ENCODE measurements at regions not wholly inside any gene's neighbourhood (a gene's known extent, or its start where the extent isn't known, plus 50 kb on each side); places are given as distances from the start of the nearest gene placed in this dataset.

DNA sequence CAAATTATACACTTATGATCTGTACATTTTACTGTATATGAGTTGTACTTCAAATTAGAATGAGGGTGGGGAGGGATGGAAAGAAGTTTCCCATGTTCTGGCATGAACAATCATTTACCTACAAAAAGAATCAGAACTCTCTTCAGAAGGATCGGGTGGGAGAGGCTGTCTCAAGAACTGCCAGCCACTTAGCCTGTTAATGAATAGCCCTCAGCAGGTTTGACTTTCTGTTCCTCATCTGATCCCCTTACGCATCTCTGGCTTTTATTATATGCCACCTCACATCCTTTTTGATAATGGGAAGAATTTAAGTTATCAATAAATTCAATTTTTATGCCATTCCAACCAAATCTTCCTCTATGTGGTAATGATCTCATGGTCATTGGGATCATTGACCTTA, 168.3 kb upstream of the TGFBR2 start:
- no peak for TF ChIP-seq EZH2phosphoT487 (IDR thresholded peaks at IDR 0.05; ENCODE audit: borderline replicate concordance)
- TF ChIP-seq, protein P1, sequence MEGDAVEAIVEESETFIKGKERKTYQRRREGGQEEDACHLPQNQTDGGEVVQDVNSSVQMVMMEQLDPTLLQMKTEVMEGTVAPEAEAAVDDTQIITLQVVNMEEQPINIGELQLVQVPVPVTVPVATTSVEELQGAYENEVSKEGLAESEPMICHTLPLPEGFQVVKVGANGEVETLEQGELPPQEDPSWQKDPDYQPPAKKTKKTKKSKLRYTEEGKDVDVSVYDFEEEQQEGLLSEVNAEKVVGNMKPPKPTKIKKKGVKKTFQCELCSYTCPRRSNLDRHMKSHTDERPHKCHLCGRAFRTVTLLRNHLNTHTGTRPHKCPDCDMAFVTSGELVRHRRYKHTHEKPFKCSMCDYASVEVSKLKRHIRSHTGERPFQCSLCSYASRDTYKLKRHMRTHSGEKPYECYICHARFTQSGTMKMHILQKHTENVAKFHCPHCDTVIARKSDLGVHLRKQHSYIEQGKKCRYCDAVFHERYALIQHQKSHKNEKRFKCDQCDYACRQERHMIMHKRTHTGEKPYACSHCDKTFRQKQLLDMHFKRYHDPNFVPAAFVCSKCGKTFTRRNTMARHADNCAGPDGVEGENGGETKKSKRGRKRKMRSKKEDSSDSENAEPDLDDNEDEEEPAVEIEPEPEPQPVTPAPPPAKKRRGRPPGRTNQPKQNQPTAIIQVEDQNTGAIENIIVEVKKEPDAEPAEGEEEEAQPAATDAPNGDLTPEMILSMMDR (conservative IDR thresholded peaks at IDR 0.05; ENCODE audit: low read length): no peak
